ENCODE measurements at regions not wholly inside any gene's neighbourhood (a gene's known extent, or its start where the extent isn't known, plus 50 kb on each side); places are given as distances from the start of the nearest gene placed in this dataset.

DNA sequence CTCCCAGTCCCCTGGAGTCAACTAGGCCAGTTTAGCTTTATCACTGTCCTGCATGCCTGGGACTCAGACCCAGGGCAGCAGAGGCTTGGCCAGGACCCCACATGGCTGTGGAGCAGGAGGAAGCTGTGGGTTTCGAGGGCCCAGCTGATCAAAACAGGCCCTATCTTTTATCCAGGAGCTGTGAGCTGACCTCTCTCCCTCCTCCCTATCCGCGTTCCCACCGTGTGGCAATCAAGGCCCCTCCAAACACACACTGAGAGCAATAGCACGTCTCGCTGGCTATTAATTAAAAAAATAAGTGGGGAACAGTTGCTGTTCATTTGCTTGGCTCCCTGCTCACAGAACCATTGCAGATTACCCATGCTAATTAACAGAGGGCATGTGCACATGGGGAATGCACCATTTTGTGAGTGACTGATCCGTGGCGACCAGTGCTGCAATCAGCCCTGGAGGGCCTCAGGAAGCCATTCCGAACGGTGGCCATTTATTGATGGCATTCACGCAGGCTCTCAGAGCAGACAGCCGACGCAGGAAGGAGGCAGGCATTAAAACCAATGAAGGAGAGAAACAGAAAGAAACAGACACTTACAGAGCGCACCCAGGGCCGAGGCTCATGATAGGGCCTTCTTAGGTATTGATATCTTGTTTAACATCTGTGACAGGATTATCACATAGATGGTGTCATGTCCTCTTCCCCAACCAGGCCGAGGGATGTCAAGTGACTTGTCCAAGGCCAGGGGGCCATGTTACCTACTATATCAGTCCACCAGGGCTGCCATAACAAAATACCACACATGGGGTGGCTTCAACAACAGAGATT, 157.1 kb downstream of the KATNIP start:
- H3K4me3 Mint-ChIP-seq (ENCODE audit: unreplicated experiment): no peak overlapping the region
- peaks cover 5% of the 10 kb centered on the region for H3K4me1 Mint-ChIP-seq (ENCODE audit: unreplicated experiment)
- no peak overlapping the region for H3K27ac Mint-ChIP-seq (ENCODE audit: unreplicated experiment)
- peaks cover 8% of the 10 kb centered on the region for H3K36me3 Mint-ChIP-seq (ENCODE audit: unreplicated experiment)
- no peaks in the 10 kb centered on the region for H3K27me3 Mint-ChIP-seq (ENCODE audit: unreplicated experiment)
- no peaks in the 10 kb centered on the region for H3K9me3 Mint-ChIP-seq (ENCODE audit: unreplicated experiment)
- DNase-seq (ENCODE audit: extremely low spot score, unreplicated experiment): no peak
- TF ChIP-seq, protein P1, sequence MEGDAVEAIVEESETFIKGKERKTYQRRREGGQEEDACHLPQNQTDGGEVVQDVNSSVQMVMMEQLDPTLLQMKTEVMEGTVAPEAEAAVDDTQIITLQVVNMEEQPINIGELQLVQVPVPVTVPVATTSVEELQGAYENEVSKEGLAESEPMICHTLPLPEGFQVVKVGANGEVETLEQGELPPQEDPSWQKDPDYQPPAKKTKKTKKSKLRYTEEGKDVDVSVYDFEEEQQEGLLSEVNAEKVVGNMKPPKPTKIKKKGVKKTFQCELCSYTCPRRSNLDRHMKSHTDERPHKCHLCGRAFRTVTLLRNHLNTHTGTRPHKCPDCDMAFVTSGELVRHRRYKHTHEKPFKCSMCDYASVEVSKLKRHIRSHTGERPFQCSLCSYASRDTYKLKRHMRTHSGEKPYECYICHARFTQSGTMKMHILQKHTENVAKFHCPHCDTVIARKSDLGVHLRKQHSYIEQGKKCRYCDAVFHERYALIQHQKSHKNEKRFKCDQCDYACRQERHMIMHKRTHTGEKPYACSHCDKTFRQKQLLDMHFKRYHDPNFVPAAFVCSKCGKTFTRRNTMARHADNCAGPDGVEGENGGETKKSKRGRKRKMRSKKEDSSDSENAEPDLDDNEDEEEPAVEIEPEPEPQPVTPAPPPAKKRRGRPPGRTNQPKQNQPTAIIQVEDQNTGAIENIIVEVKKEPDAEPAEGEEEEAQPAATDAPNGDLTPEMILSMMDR (IDR thresholded peaks at IDR 0.05): no peak

DNA sequence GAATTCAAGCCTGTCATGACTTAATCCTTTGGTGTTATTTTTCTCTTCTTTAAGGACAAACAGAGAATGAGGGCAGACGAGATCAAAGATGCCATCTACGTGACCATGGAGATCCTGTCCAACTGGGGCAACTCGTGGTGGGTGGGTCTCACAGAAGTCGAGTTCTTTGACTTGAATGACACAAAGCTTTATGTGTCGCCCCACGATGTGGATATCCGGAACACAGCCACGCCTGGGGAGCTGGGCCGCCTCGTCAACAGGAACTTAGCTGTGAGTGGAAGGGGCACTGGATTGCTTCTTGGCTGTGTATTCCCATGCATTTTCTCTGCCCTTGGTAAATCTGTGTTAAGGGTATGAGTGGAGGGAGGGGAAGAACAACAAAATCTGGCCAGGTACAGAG, 158.7 kb downstream of the KATNIP start:
- TF ChIP-seq, protein P1 (IDR thresholded peaks at IDR 0.05): no peak
- Mint-ChIP-seq H3K36me3 (ENCODE audit: unreplicated experiment) (peaks cover 12% of the 10 kb centered on the region), H3K27me3 (ENCODE audit: unreplicated experiment) (no peaks in the 10 kb centered on the region), H3K4me3 (ENCODE audit: unreplicated experiment) (no peak overlapping the region), H3K27ac (ENCODE audit: unreplicated experiment) (no peak overlapping the region), H3K9me3 (ENCODE audit: unreplicated experiment) (no peaks in the 10 kb centered on the region), H3K4me1 (ENCODE audit: unreplicated experiment) (peaks cover 1% of the 10 kb centered on the region)
- no peak for DNase-seq (ENCODE audit: extremely low spot score, unreplicated experiment)

DNA sequence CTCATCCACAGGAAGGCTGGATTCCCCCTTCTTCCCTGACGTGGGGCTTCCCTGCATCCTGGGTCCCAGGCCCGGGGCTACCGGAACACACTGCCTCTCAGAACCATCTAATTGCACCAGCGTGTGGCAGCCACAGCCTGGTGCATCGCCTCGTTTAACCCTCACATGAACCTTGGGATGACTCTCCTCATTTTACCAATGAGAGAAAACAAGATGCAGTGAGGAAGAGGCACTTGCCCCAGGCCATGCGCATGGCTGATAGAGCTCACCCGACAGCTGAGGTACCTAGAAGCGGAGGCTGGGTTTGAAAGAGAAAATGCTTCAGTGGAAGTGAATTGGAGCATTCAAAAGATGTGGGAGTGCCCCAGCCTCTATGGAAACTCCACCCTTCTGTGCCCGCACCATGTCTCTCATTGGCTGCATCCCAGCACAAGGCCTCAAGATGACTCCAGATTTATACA, 162.3 kb downstream of the KATNIP start:
- Mint-ChIP-seq H3K36me3 (ENCODE audit: unreplicated experiment) (peaks cover 13% of the 10 kb centered on the region), H3K27me3 (ENCODE audit: unreplicated experiment) (no peaks in the 10 kb centered on the region), H3K9me3 (ENCODE audit: unreplicated experiment) (no peaks in the 10 kb centered on the region), H3K4me1 (ENCODE audit: unreplicated experiment) (no peaks in the 10 kb centered on the region), H3K4me3 (ENCODE audit: unreplicated experiment) (no peak overlapping the region), H3K27ac (ENCODE audit: unreplicated experiment) (no peak overlapping the region)
- no peak for DNase-seq (ENCODE audit: extremely low spot score, unreplicated experiment)
- TF ChIP-seq, protein P1 (IDR thresholded peaks at IDR 0.05): no peak

DNA sequence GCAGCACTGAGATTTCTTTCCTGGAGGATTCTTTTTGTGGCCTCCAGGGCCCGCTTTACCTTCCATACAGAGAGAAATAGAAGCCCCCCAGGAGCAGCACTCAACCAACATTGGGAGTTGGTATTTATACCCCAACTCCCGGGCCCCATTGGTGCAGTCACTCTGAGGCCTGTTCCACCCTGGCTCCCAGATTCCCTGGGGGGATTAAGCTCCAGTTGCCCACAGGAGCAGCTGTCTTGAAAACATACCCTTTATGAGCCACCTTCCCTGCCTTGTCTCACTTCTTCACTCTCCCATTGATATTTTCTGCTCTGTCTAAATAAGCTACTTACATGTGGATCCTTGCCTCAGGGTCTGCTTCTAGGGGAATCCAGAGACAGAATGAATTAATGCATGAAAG, 167.8 kb downstream of the KATNIP start:
- TF ChIP-seq, protein P1 (IDR thresholded peaks at IDR 0.05): no peak
- no peak overlapping the region for H3K27ac Mint-ChIP-seq (ENCODE audit: unreplicated experiment)
- no peak overlapping the region for H3K4me3 Mint-ChIP-seq (ENCODE audit: unreplicated experiment)
- no peaks in the 10 kb centered on the region for H3K9me3 Mint-ChIP-seq (ENCODE audit: unreplicated experiment)
- H3K4me1 Mint-ChIP-seq (ENCODE audit: unreplicated experiment): peaks cover 15% of the 10 kb centered on the region
- H3K27me3 Mint-ChIP-seq (ENCODE audit: unreplicated experiment): no peaks in the 10 kb centered on the region
- H3K36me3 Mint-ChIP-seq (ENCODE audit: unreplicated experiment): peaks cover 14% of the 10 kb centered on the region
- no peak for DNase-seq (ENCODE audit: extremely low spot score, unreplicated experiment)

DNA sequence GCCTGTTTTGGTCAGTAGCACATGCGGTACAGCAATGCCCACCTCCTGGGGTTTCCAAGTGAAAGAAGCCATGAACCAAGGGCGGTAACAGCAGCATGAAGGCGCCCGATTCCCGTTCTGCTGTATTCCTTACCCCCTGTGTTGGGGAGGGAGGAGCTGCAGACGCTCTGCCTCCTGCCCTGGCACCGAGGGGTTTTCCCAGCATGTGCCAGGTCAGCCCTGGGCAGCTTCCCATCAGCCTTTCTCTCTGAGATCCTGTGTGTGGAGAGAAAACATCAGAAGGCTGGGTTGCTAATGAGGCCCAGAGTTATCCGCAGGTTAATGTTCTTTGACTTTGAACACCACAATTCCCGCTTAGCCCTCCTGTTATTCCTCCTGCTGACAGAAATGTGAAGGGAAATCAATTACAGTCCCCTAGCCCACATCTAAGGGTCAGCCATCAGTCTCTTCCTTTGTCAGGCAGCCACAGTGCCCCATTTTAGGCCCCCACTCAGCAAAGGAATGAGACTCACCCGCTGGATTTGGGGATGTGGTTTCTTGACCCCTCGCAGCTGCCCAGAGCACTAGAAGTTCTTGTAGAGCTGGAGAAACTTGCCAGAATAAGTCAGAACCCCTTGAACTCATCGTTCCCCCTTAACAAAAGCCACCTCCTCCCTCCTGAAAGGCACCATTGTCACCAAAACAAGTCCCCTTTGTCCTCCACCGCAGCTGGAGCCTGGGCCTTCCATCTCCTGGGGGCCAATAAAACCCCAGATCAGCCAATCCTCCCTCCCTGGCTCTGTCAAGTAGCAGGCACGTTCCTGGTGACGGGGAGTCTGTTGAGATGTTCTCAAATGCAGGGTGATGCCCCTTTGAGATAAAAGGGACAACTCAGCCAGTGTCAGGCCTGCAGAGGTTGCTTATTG, 168.5 kb downstream of the KATNIP start:
- Mint-ChIP-seq H3K27me3 (ENCODE audit: unreplicated experiment) (no peaks in the 10 kb centered on the region), H3K4me1 (ENCODE audit: unreplicated experiment) (peaks cover 16% of the 10 kb centered on the region), H3K4me3 (ENCODE audit: unreplicated experiment) (no peak overlapping the region), H3K36me3 (ENCODE audit: unreplicated experiment) (peaks cover 15% of the 10 kb centered on the region), H3K27ac (ENCODE audit: unreplicated experiment) (no peak overlapping the region), H3K9me3 (ENCODE audit: unreplicated experiment) (no peaks in the 10 kb centered on the region)
- TF ChIP-seq, protein P1 (IDR thresholded peaks at IDR 0.05): no peak
- no peak for DNase-seq (ENCODE audit: extremely low spot score, unreplicated experiment)

All from osteocyte (in vitro differentiated cells).